GM06990 (cell line): ENCODE measurements at regions not wholly inside any gene's neighbourhood (a gene's known extent, or its start where the extent isn't known, plus 50 kb on each side); places are given as distances from the start of the nearest gene placed in this dataset.
"Not testable (repeated sequence)": the region's sequence is repeated elsewhere in the genome, so short reads cannot be mapped to it uniquely, and the experiment has no call there.

Source experiments
- DNase-seq: peaks from one replicate; pipeline ENCODE4 v3.0.0-alpha.2; 2011; ENCODE audit not compliant: insufficient read length; ENCODE audit errors: extremely low read depth
- H3K27me3 ChIP-seq: replicated peaks from 2 replicates; pipeline ENCODE4 v1.6.0; 2011; ENCODE audit warnings: low read length; ENCODE audit not compliant: control insufficient read depth, insufficient read depth
- H3K36me3 ChIP-seq: 2 replicates; pipeline ENCODE4 v1.5.1; 2011; ENCODE audit warnings: low read length; ENCODE audit not compliant: control insufficient read depth, insufficient read depth
- H3K4me3 ChIP-seq: replicated peaks from 2 replicates; pipeline ENCODE4 v1.5.1; 2011; ENCODE audit warnings: low read depth, mild to moderate bottlenecking, control low read depth, low read length
- TF ChIP-seq, protein P1 (sequence below): IDR thresholded peaks from 2 replicates; pipeline ENCODE4 v1.5.1; 2011; ENCODE audit warnings: low read length, control low read depth, mild to moderate bottlenecking, inconsistent platforms; ENCODE audit not compliant: insufficient read depth, poor library complexity, severe bottlenecking

DNA sequence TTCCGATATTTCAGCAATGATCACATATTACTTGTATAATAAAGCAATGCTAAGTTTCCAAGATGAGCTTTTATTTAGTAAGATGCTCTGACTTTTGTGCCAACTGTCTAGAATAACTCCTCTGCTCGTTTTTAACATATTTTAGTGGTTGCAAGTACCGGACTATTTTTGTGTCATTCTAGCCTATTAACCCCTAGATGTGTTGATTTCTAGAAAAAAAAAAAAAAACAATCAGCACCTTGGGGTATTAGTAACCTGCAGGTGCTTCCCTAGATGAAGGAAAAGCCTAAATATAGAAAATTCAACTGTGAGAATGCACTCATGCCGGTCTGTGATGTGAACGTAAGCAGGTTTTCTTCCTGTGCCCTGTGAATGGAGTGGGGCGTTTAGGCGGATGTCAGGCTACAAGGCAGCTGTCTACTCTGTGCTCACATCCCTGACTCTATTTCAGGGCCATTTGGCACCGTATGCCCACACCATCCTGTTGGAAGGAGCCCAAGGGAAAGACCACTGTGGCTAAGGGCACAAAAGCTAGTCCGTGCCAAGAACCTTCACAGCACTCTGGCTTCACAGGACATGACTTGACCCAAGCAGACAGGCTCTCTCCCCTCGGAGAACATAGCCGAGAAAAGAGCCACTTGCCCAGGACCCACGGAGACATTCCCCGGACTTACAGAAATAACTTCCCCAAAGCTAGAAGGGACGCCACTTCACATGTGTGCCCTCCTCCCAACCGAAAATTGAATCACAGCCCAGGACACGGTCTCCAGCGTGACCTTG lies 60.9 kb upstream of the AGAP1 start:
- Histone ChIP-seq H3K4me3 (no peak overlapping the region), H3K27me3 (peaks cover 2% of the 10 kb centered on the region), H3K36me3 (no peaks in the 10 kb centered on the region)
- DNase-seq: no peak
- TF ChIP-seq, protein P1, sequence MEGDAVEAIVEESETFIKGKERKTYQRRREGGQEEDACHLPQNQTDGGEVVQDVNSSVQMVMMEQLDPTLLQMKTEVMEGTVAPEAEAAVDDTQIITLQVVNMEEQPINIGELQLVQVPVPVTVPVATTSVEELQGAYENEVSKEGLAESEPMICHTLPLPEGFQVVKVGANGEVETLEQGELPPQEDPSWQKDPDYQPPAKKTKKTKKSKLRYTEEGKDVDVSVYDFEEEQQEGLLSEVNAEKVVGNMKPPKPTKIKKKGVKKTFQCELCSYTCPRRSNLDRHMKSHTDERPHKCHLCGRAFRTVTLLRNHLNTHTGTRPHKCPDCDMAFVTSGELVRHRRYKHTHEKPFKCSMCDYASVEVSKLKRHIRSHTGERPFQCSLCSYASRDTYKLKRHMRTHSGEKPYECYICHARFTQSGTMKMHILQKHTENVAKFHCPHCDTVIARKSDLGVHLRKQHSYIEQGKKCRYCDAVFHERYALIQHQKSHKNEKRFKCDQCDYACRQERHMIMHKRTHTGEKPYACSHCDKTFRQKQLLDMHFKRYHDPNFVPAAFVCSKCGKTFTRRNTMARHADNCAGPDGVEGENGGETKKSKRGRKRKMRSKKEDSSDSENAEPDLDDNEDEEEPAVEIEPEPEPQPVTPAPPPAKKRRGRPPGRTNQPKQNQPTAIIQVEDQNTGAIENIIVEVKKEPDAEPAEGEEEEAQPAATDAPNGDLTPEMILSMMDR: no peak

DNA sequence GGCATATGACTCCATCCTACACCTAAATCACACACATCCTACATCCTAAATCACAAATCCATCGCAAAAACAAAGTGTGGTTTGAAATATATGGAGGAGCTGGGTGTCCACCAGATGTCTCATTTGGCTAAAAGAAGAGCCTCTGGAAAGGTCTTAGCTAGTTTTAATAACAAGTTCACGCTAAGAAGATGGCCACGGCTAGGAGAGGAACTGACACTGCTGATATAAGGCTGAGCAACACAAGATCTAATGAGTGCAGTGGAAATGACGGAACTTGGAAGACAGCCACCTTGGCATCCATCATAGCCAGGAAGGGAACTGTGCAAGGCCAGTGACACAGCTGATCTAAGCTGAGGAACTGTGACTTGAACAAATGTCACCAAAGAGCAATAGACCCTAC lies 60.0 kb upstream of the AGAP1 start:
- TF ChIP-seq, protein P1: no peak
- peaks cover 2% of the 10 kb centered on the region for H3K27me3 ChIP-seq
- DNase-seq: no peak
- H3K4me3 ChIP-seq: no peak overlapping the region
- H3K36me3 ChIP-seq: no peaks in the 10 kb centered on the region

GRCh38 chr2:235439959-235440662 lies 53.7 kb upstream of the AGAP1 start:
- DNase-seq: no peak
- no peaks in the 10 kb centered on the region for H3K27me3 ChIP-seq
- no peak overlapping the region for H3K4me3 ChIP-seq
- no peaks in the 10 kb centered on the region for H3K36me3 ChIP-seq
- TF ChIP-seq, protein P1: no peak

DNA sequence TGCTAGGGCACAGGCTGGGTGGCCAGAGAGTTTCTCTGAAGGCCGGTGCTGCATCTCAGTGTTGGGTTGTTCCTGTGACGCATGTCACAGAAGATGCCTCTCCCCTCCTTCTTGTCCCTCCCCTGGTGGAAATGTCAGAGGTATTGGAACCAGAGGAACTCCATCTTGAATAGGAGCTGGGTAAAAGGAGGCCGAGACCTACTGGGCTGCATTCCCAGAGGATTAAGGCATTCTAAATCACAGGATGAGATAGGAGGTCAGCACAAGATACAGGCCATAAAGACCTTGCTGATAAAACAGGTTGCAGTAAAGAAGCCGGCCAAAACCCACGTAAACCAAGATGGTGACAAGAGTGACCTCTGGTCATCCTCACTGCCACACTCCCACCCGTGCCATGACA lies 50.3 kb upstream of the AGAP1 start:
- H3K27me3 ChIP-seq, DNase-seq, H3K36me3 ChIP-seq: not testable (repeated sequence)

More for the DNA sequence above, 50.3 kb upstream of the AGAP1 start:
- not testable (repeated sequence) for H3K4me3 ChIP-seq
